Activated CD4-positive, alpha-beta T cell treated with anti-CD3 and anti-CD28 coated beads for 36 hours (primary cell): ENCODE measurements at regions not wholly inside any gene's neighbourhood (a gene's known extent, or its start where the extent isn't known, plus 50 kb on each side); places are given as distances from the start of the nearest gene placed in this dataset.
"Not testable (repeated sequence)": the region's sequence is repeated elsewhere in the genome, so short reads cannot be mapped to it uniquely, and the experiment has no call there.

Source experiments
- ATAC-seq: fragments of 200-7000 bp; cut with Tn5 transposase; one replicate; pipeline ENCODE4 v1.10.0; 2021; ENCODE audit warnings: mild to moderate bottlenecking, moderate library complexity
- CTCF ChIA-PET: fragments of 350-600 bp; sonication (Branson Sonifier 250); formaldehyde crosslinking; loops from one replicate; lab custom pipeline; 2021; ENCODE audit warnings: antibody characterized with exemption; lab: Charles Lee
- POLR2A ChIA-PET: fragments of 350-600 bp; sonication (Branson Sonifier 250); formaldehyde crosslinking; loops from one replicate; lab custom pipeline; 2021; ENCODE audit warnings: antibody characterized with exemption, inconsistent platforms; lab: Charles Lee
- DNase-seq: peaks from one replicate; pipeline ENCODE4 v3.0.0-alpha.2; 2020
- H3K27ac Mint-ChIP-seq: one replicate; pipeline ENCODE4 v1.8.0; 2021; ENCODE audit warnings: mixed read lengths
- H3K27me3 Mint-ChIP-seq: one replicate; pipeline ENCODE4 v1.8.0; 2021; ENCODE audit warnings: mixed read lengths
- H3K36me3 Mint-ChIP-seq: one replicate; pipeline ENCODE4 v1.8.0; 2021; ENCODE audit warnings: low read depth, mixed read lengths
- H3K4me1 Mint-ChIP-seq: one replicate; pipeline ENCODE4 v1.8.0; 2021; ENCODE audit warnings: mixed read lengths
- H3K4me3 Mint-ChIP-seq: one replicate; pipeline ENCODE4 v1.8.0; 2021; ENCODE audit warnings: mild to moderate bottlenecking, moderate library complexity, mixed read lengths
- H3K9me3 Mint-ChIP-seq: one replicate; pipeline ENCODE4 v1.8.0; 2021; ENCODE audit warnings: low read depth, mixed read lengths
- intact Hi-C, 2 experiments: fragments of 100-400 bp; cut with DNase I in 1 of 2; cut with micrococcal nuclease in 1 of 2; formaldehyde crosslinking; loops; one replicate each; pipeline versions ENCODE4 v1.14.2 to v1.15.1; 2022 to 2024; cut with DNase I, micrococcal nuclease

DNA sequence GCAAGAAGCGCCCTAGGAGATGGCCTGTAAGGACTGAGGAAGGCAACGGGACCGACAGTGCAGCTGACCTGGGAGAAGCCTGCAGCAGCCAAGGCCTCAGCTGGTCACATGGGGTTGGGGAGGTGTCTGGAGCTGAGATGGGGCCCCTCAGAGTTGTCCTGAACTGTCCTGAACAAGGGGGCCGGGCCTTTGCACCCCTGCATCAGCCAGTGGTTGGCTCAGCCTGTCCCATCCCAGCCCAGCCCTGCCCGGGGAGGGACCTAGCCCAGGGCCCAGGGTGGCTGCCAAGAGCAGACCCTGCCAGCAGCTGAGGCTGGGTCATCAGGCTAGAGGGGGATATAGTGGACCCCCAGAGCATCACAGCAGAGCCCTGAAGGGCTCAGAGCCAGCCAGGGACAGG lies 122.8 kb upstream of the PPP1R26 start:
- ChIA-PET CTCF (no interaction called here), POLR2A (no interaction called here)
- no peaks in the 10 kb centered on the region for H3K9me3 Mint-ChIP-seq
- H3K27me3 Mint-ChIP-seq, result no peaks in the 10 kb centered on the region
- no peak overlapping the region for H3K27ac Mint-ChIP-seq
- intact Hi-C loops, result no loop called here
- DNase-seq, result no peak
- no peak overlapping the region for H3K4me3 Mint-ChIP-seq
- no peak for ATAC-seq
- H3K36me3 Mint-ChIP-seq, result no peaks in the 10 kb centered on the region
- H3K4me1 Mint-ChIP-seq, result no peaks in the 10 kb centered on the region

DNA sequence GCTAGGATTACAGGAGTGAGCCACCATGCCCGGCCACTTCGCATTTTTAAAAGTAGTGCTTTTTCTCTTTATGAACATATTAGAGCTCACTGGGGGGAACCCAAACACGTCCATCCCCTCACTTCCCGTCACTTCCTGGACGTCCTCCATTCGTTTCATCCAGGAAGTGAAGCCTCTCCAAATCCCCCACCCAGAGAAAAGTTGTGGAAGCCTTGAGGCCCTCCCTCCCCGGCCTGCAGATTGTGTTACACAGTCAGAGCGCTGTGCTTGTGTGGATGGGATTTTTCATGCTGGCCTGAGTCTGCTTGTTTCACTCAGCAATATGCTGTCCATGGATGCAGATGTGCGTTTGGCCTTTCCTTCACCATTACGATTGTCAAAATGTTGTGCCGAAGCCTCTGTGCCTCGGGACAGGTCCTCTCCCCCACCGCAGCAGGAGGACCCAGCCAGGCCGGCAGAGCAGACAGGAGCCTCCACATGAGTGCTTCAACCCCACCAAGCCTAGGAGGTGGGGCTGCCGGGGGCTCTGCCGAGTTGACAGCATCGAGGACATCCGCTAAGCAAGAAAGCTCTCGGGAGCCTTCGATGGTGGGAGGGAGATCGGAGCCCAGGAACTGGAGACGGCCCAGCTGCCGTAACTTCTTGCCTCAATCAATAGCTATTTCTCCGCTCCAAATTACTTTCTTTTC lies 121.6 kb upstream of the PPP1R26 start:
- intact Hi-C loops, result no loop called here
- H3K27me3 Mint-ChIP-seq, result no peaks in the 10 kb centered on the region
- H3K36me3 Mint-ChIP-seq, result no peaks in the 10 kb centered on the region
- ATAC-seq, result no peak
- no peaks in the 10 kb centered on the region for H3K4me1 Mint-ChIP-seq
- POLR2A ChIA-PET, result no interaction called here
- no peaks in the 10 kb centered on the region for H3K9me3 Mint-ChIP-seq
- DNase-seq, result no peak
- CTCF ChIA-PET, result no interaction called here
- H3K4me3 Mint-ChIP-seq, result no peak overlapping the region
- no peak overlapping the region for H3K27ac Mint-ChIP-seq

DNA sequence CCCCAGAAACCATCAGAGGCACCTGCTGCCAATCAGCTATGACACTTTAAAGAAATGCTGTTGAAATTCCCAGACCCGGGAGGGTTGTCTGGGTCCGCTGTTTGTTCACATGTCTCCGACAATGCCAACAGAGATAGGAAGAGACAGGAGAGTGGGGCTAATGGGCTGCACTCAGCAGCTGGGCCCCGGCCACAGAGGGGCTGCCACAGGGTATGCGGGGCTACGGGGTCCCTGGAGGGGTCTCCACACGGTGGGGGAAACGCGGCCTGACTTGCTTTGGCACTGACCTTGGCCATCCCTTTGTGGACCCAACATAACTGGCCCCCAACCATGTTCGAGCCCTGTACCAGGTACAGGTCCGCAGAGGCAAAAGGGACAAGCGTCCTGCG lies 121.0 kb upstream of the PPP1R26 start:
- no peak overlapping the region for H3K27ac Mint-ChIP-seq
- ATAC-seq, result no peak

DNA sequence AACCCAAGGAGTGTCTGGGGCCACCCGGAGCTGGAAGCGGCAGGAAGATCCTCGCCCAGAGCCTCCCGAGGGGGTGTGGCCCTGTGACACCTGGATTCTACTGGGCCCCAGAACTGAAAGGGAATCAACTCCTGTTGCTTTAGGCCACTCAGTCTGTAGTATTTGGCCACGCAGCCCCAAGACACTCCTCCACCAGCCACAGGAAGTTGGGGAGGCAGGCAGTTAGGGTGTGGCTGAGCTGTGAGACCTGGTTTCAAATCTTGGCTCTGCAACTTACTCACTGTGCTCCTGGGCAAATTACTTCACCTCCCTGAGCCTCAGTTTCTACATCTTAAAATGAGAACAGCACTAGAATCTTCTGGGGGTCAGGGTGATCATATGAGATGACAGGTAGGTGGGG lies 119.8 kb upstream of the PPP1R26 start:
- POLR2A ChIA-PET, result no interaction called here
- no peak for DNase-seq
- CTCF ChIA-PET, result no interaction called here
- no peak for ATAC-seq
- Mint-ChIP-seq H3K4me1 (no peaks in the 10 kb centered on the region), H3K27ac (no peak overlapping the region), H3K36me3 (no peaks in the 10 kb centered on the region), H3K9me3 (no peaks in the 10 kb centered on the region), H3K4me3 (no peak overlapping the region), H3K27me3 (no peaks in the 10 kb centered on the region)
- intact Hi-C loops, result no loop called here

More for the DNA sequence above, 121.0 kb upstream of the PPP1R26 start:
- ChIA-PET POLR2A (no interaction called here), CTCF (no interaction called here)
- Mint-ChIP-seq H3K9me3 (no peaks in the 10 kb centered on the region), H3K36me3 (no peaks in the 10 kb centered on the region), H3K27me3 (no peaks in the 10 kb centered on the region), H3K4me3 (no peak overlapping the region), H3K4me1 (no peaks in the 10 kb centered on the region)
- no peak for DNase-seq
- intact Hi-C loops, result no loop called here

DNA sequence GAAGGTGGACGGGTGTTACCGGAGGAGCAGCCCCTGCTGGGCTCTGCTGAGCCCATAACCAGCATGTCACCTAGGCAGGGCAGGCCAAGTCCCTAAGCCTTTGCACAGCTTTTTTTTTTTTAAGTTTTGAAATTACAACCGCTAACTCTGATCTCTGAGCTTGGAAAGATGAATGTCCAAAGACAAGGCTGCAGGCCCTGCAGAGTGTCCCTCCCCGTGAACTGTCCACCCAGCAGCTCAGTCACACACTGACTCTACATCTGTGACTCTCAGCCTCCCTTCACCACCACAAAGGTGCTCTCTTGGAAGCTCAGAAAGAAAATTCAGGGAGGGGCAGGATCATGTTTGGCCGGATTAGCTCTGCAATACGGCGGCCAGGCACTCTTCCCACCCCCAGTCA lies 119.0 kb upstream of the PPP1R26 start:
- no peaks in the 10 kb centered on the region for H3K36me3 Mint-ChIP-seq
- POLR2A ChIA-PET, result no interaction called here

DNA sequence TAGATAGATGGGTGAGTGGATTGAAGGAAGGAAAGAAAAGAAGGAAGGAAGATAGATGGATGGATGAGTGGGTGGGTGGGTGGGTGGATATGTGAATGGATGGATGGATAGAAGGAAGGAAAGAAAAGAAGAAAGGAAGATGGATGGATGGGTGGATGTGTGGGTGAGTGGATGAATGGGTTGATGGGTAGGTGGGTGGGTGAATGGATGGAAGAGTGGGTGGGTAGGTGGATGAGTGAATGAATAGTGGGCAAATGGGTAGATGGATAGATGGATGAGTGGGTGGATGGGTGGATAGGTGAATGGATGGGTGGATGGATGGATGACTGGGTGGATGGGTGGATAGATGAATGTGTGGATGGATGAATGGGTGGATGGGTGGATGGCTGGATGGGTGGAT lies 117.9 kb upstream of the PPP1R26 start:
- H3K27me3 Mint-ChIP-seq, H3K36me3 Mint-ChIP-seq, H3K9me3 Mint-ChIP-seq, H3K27ac Mint-ChIP-seq, intact Hi-C loops, CTCF ChIA-PET, H3K4me1 Mint-ChIP-seq, H3K4me3 Mint-ChIP-seq, DNase-seq, POLR2A ChIA-PET, ATAC-seq: not testable (repeated sequence)

More for the DNA sequence above, 119.0 kb upstream of the PPP1R26 start:
- intact Hi-C loops, result no loop called here
- Mint-ChIP-seq H3K9me3 (no peaks in the 10 kb centered on the region), H3K4me1 (no peaks in the 10 kb centered on the region), H3K4me3 (no peak overlapping the region), H3K27ac (no peak overlapping the region), H3K27me3 (no peaks in the 10 kb centered on the region)
- CTCF ChIA-PET, result interaction anchor here (0.6 kb wide), 1 partner anchor 226 kb away, joined by 3 read pairs; no protein-coding TSS in a partner anchor
- no peak for ATAC-seq
- no peak for DNase-seq

DNA sequence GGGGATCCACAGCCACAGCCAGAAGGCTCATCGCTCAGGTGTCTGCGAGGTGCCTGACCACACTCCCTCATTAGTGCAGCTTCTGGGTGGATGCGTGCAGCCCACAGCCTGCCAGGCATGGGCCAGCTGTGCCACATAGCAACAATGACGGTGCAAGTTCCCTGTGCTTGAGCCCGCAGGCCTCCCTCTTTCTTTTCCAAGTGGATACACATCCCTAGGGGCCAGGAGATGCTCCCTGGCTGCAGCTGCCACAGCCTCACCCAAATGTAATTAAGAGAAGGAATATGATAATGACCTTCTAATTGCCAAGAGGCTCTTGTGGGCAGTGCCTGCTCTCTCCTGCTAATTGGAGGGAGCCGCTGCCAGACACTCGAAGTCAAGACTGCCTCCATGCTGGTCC lies 116.0 kb upstream of the PPP1R26 start:
- no peak for ATAC-seq
- Mint-ChIP-seq H3K27me3 (no peaks in the 10 kb centered on the region), H3K27ac (no peak overlapping the region), H3K4me1 (no peaks in the 10 kb centered on the region), H3K9me3 (no peaks in the 10 kb centered on the region), H3K4me3 (no peak overlapping the region), H3K36me3 (no peaks in the 10 kb centered on the region)
- ChIA-PET CTCF (no interaction called here), POLR2A (no interaction called here)
- intact Hi-C loops, result no loop called here
- DNase-seq, result no peak

DNA sequence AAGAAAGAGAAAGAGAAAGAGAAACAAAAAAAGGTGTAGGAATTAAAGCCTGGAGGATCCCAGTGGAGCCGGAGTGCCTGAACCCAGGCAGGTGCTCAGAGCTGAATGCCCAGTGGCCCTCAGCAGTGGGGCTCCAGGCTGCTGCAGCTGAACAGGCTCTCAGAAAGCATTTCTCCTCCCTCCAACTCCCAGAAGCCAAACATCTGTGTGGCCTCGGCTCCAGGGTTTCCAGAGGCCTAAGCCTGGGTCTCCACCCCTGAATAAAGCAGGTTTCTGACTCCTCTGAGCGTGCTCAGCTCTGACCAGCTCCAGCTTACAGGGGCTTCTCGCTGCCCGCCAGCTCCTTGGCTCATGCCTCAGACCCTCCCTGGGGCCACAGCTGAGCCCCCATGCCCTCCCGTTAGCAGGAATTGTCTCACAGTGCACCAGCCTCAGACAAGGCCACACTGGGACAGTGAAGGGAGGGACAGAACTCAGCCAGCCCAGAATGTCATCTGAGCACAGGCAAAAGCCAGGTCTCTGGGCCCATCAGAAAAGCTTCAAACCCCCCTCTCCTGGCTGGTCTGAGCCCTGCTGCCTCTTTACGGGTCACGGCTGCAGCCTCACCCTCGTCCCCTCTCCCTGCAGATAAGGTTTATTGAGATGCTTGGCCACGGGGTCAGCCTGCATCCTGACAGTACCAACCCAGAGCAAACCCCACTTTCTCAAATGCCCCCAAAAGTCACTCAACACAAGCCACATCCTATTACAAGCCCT lies 114.4 kb upstream of the PPP1R26 start:
- no peak overlapping the region for H3K27ac Mint-ChIP-seq
- intact Hi-C loops, result no loop called here
- ATAC-seq, result no peak
- no peaks in the 10 kb centered on the region for H3K4me1 Mint-ChIP-seq
- no peaks in the 10 kb centered on the region for H3K9me3 Mint-ChIP-seq
- H3K4me3 Mint-ChIP-seq, result no peak overlapping the region
- H3K27me3 Mint-ChIP-seq, result no peaks in the 10 kb centered on the region
- ChIA-PET POLR2A (no interaction called here), CTCF (no interaction called here)
- DNase-seq, result no peak
- H3K36me3 Mint-ChIP-seq, result no peaks in the 10 kb centered on the region

DNA sequence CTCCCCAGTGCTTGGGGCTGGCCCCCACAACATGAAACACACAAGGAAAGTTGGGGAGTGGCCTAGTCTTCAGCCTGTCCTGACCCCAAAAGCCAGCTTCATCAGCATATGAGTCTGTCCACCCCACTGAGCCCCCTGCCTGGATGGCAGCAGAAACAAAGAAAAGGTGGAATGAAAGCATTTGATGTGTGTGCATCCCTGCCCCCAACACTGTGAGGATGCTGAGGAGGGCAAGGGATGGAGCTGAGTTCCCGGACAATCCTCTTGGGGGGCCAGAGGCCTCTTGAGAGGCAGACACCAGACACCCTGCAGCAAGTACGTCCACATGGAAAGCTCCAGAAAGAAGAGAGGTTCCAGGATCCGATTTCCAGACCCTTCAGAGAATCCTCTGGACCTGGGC lies 113.5 kb upstream of the PPP1R26 start:
- Mint-ChIP-seq H3K27me3 (no peaks in the 10 kb centered on the region), H3K4me1 (no peaks in the 10 kb centered on the region), H3K36me3 (no peaks in the 10 kb centered on the region), H3K27ac (no peak overlapping the region), H3K4me3 (no peak overlapping the region), H3K9me3 (no peaks in the 10 kb centered on the region)
- DNase-seq, result no peak
- intact Hi-C loops, result no loop called here
- CTCF ChIA-PET, result interaction anchor here (0.5 kb wide), 1 partner anchor 1534 kb away, joined by 5 read pairs; no protein-coding TSS in a partner anchor
- POLR2A ChIA-PET, result no interaction called here
- no peak for ATAC-seq

DNA sequence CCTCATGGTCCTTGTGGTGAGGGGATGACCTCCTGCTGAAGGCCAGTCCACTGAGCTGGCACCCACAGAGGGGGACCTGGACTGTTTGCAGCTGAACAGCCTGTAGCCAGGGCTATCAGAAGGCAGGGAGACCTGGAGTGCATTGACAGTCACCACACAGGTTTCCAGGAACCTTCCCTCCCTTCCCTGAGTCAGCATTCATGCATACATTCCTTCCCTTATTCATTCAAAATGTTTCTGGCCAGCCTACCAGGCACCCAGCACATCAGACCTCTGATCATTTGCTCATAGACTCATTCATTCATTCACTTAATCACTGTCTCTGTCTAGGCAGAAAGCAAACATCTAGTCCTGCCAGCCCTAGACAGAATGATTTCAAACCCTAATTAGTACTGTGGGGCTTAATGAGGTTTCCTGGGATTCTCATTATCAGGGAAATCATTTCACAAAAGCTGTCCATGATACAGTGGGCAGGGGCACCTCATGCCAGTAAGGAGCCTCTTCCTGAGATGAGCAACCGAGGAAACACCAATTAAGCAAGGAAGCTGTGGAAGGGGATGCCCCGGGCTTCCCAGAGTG lies 110.1 kb upstream of the PPP1R26 start:
- Mint-ChIP-seq H3K36me3 (no peaks in the 10 kb centered on the region), H3K27me3 (no peaks in the 10 kb centered on the region), H3K4me3 (no peak overlapping the region), H3K27ac (no peak overlapping the region), H3K9me3 (no peaks in the 10 kb centered on the region), H3K4me1 (no peaks in the 10 kb centered on the region)
- ChIA-PET CTCF (no interaction called here), POLR2A (no interaction called here)
- DNase-seq, result no peak
- intact Hi-C loops, result no loop called here
- no peak for ATAC-seq

DNA sequence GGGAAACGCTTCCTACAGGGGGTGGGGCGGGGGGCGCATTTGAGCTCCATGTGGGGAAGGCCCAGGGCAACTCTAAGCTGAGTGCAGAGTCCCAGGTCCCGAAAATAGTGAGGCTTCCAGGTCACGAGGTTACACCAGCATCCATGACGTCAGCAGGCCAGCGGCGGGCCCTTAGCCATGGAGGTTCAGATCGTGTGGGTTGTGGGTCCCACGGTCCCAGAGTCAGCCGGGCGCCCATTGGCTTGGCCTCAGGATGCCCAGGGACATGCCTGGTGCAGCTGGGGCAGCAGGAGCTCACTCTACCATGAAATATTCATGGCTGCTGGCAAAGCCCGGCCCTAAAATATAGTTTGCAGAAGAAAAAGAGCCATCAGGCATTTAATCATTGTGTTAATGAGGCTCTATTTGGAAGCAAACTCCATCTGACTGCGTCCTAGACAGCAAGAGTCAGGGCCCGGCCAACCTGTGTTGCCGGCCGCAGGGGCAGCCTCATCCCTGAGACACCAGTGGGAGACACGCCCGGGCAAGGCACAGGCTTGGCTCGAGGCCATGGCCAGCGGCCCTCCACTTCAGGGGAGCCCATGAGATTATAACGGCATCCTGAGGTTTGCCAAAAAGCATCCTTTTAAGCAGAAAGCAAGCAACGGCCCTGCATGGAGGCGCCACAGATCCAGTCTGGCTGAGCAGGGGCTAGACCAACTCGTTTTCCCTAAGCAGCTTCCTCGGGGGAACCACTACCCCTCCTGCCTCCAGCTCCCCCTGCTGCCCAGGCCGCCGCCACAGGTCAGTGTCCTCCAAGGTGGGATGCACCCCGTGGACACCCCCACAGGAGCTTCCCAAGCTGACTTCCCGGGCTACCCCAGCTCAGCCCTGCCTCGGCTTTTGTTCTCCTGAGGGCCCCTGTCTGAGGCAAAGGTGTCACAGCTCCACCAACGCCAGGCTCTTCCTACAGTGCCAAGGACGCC lies 108.9 kb upstream of the PPP1R26 start:
- no peaks in the 10 kb centered on the region for H3K27me3 Mint-ChIP-seq
- no peaks in the 10 kb centered on the region for H3K4me1 Mint-ChIP-seq
- no peak for DNase-seq
- ATAC-seq, result no peak
- ChIA-PET POLR2A (no interaction called here), CTCF (interaction anchor here (0.7 kb wide), 1 partner anchor 1715 kb away, joined by 3 read pairs; no protein-coding TSS in a partner anchor)
- intact Hi-C loops, result no loop called here
- H3K4me3 Mint-ChIP-seq, result no peak overlapping the region
- no peaks in the 10 kb centered on the region for H3K36me3 Mint-ChIP-seq
- H3K9me3 Mint-ChIP-seq, result no peaks in the 10 kb centered on the region
- H3K27ac Mint-ChIP-seq, result no peak overlapping the region
